CD4-positive, alpha-beta T cell treated with Interleukin-15 for 1 hour (primary cell): ENCODE measurements at regions not wholly inside any gene's neighbourhood (a gene's known extent, or its start where the extent isn't known, plus 50 kb on each side); places are given as distances from the start of the nearest gene placed in this dataset.
"Not testable (repeated sequence)": the region's sequence is repeated elsewhere in the genome, so short reads cannot be mapped to it uniquely, and the experiment has no call there.

Experiments used
- DNase-seq: peaks from one replicate; pipeline ENCODE4 v3.0.0-alpha.2; 2020

- no peak for DNase-seq
Observed at GRCh38 chrX:148080593-148080992, 99.5 kb downstream of the FMR1NB start.

- DNase-seq = no peak
Observed at GRCh38 chrX:148084611-148085010, 103.5 kb downstream of the FMR1NB start.

- no peak for DNase-seq
Observed at GRCh38 chrX:148120151-148120550, 139.0 kb downstream of the FMR1NB start.

- no peak for DNase-seq
Observed at GRCh38 chrX:148120999-148121623, 140.0 kb downstream of the FMR1NB start.

GRCh38 chrX:148128872-148129505, 147.9 kb downstream of the FMR1NB start:
- DNase-seq = not testable (repeated sequence)

- no peak for DNase-seq
Observed at GRCh38 chrX:148133105-148133725, 152.1 kb downstream of the FMR1NB start.

- no peak for DNase-seq
Observed at GRCh38 chrX:148134578-148134977, 153.4 kb downstream of the FMR1NB start.

- no peak for DNase-seq
Observed at GRCh38 chrX:148135738-148136137, 154.6 kb downstream of the FMR1NB start.

- no peak for DNase-seq
Observed at GRCh38 chrX:148146121-148146520, 165.0 kb downstream of the FMR1NB start.

GRCh38 chrX:148156986-148157385, 175.8 kb downstream of the FMR1NB start:
- DNase-seq = no peak

- no peak for DNase-seq
Observed at GRCh38 chrX:148159796-148160195, 178.7 kb downstream of the FMR1NB start.

GRCh38 chrX:148161701-148162100, 180.6 kb downstream of the FMR1NB start:
- no peak for DNase-seq

- DNase-seq = no peak
Observed at GRCh38 chrX:148185631-148186030, 204.5 kb downstream of the FMR1NB start.

GRCh38 chrX:148192547-148192946, 211.4 kb downstream of the FMR1NB start:
- DNase-seq = no peak

GRCh38 chrX:148193759-148194158, 212.6 kb downstream of the FMR1NB start:
- DNase-seq = no peak

GRCh38 chrX:148203531-148203930, 222.4 kb downstream of the FMR1NB start:
- no peak for DNase-seq

GRCh38 chrX:148204195-148204594, 223.1 kb downstream of the FMR1NB start:
- no peak for DNase-seq

GRCh38 chrX:148214786-148215185, 233.6 kb downstream of the FMR1NB start:
- no peak for DNase-seq

- no peak for DNase-seq
Observed at GRCh38 chrX:148215726-148216125, 234.6 kb downstream of the FMR1NB start.

GRCh38 chrX:148223361-148223760, 242.2 kb downstream of the FMR1NB start:
- no peak for DNase-seq

GRCh38 chrX:148228521-148228920, 247.4 kb downstream of the FMR1NB start:
- DNase-seq = no peak

- no peak for DNase-seq
Observed at GRCh38 chrX:148229801-148230303, 248.7 kb downstream of the FMR1NB start.

GRCh38 chrX:148259990-148260389, 240.4 kb upstream of the AFF2 start:
- no peak for DNase-seq

- DNase-seq = no peak
Observed at GRCh38 chrX:148265829-148266228, 234.6 kb upstream of the AFF2 start.
